SK-N-SH treated with all-trans-retinoic acid at 6 μM for 48 hours (cell line): ENCODE measurements at regions not wholly inside any gene's neighbourhood (a gene's known extent, or its start where the extent isn't known, plus 50 kb on each side); places are given as distances from the start of the nearest gene placed in this dataset.
"Not testable (repeated sequence)": the region's sequence is repeated elsewhere in the genome, so short reads cannot be mapped to it uniquely, and the experiment has no call there.

Experiments
- ATAC-seq: fragments of 200-7000 bp; cut with Tn5 transposase; 3 replicates; pipeline ENCODE4 v1.9.1; 2020; ENCODE audit warnings: mild to moderate bottlenecking, moderate library complexity
- ARNTL ChIP-seq: fragments of 450-650 bp; formaldehyde crosslinking; IDR thresholded peaks from 2 replicates; pipeline ENCODE4 v1.5.0; 2020; ENCODE audit warnings: low read depth, mild to moderate bottlenecking, moderate library complexity, borderline replicate concordance
- BACH2 ChIP-seq: fragments of 250-450 bp; sonication (Bioruptor Pico); IDR thresholded peaks from 2 replicates; pipeline ENCODE4 v1.9.0; 2021; ENCODE audit warnings: mild to moderate bottlenecking, borderline replicate concordance
- CREB5 ChIP-seq: fragments of 250-450 bp; sonication (Bioruptor Pico); IDR thresholded peaks from 2 replicates; pipeline ENCODE4 v1.5.1; 2020; ENCODE audit warnings: low read depth, mild to moderate bottlenecking, moderate library complexity
- CSDC2 ChIP-seq: fragments of 250-450 bp; sonication (Bioruptor Pico); IDR thresholded peaks from 2 replicates; pipeline ENCODE4 v1.5.0; 2020; ENCODE audit warnings: mild to moderate bottlenecking, moderate library complexity
- CSRNP3 ChIP-seq: fragments of 250-450 bp; sonication (Bioruptor Pico); IDR thresholded peaks from 2 replicates; pipeline ENCODE4 v1.5.1; 2021; ENCODE audit warnings: mild to moderate bottlenecking, moderate library complexity
- ESRRG ChIP-seq: fragments of 250-450 bp; sonication (Bioruptor Pico); IDR thresholded peaks from 2 replicates; pipeline ENCODE4 v1.6.1; 2021; ENCODE audit warnings: mild to moderate bottlenecking
- GLIS3 ChIP-seq: fragments of 250-450 bp; sonication (Bioruptor Pico); IDR thresholded peaks from 2 replicates; pipeline ENCODE4 v1.5.0; 2020; ENCODE audit warnings: mild to moderate bottlenecking, moderate library complexity
- OSR1 ChIP-seq: fragments of 250-450 bp; sonication (Bioruptor Pico); IDR thresholded peaks from 2 replicates; pipeline ENCODE4 v1.8.0; 2022; ENCODE audit warnings: moderate library complexity, mild to moderate bottlenecking, inconsistent platforms
- POU6F1 ChIP-seq: fragments of 250-450 bp; sonication (Bioruptor Pico); IDR thresholded peaks from 2 replicates; pipeline ENCODE4 v1.8.0; 2021; ENCODE audit warnings: low read depth, mild to moderate bottlenecking, moderate library complexity, borderline replicate concordance
- PPARA ChIP-seq: fragments of 250-450 bp; sonication (Bioruptor Pico); IDR thresholded peaks from 2 replicates; pipeline ENCODE4 v1.5.0; 2020; ENCODE audit warnings: mild to moderate bottlenecking, borderline replicate concordance
- RARB ChIP-seq: fragments of 250-450 bp; sonication (Bioruptor Pico); IDR thresholded peaks from 2 replicates; pipeline ENCODE4 v1.8.0; 2021; ENCODE audit warnings: mild to moderate bottlenecking, moderate library complexity
- SNAI2 ChIP-seq: fragments of 250-450 bp; sonication (Bioruptor Pico); IDR thresholded peaks from 2 replicates; pipeline ENCODE4 v1.5.0; 2020; ENCODE audit warnings: mild to moderate bottlenecking, moderate library complexity
- TCF4 ChIP-seq: fragments of 250-450 bp; sonication (Bioruptor Pico); IDR thresholded peaks from 2 replicates; pipeline ENCODE4 v1.8.0; 2021; ENCODE audit warnings: mild to moderate bottlenecking, moderate library complexity, borderline replicate concordance
- TOX ChIP-seq: fragments of 250-450 bp; sonication (Bioruptor Pico); IDR thresholded peaks from 2 replicates; pipeline ENCODE4 v1.8.0; 2021; ENCODE audit warnings: mild to moderate bottlenecking, moderate library complexity, borderline replicate concordance
- TSHZ2 ChIP-seq: fragments of 250-450 bp; sonication (Bioruptor Pico); IDR thresholded peaks from 2 replicates; pipeline ENCODE4 v1.5.0; 2020; ENCODE audit warnings: mild to moderate bottlenecking, moderate library complexity
- ZC3H10 ChIP-seq: fragments of 250-450 bp; sonication (Bioruptor Pico); IDR thresholded peaks from 2 replicates; pipeline ENCODE4 v1.5.1; 2021; ENCODE audit warnings: mild to moderate bottlenecking, moderate library complexity
- ZFP3 ChIP-seq: fragments of 250-450 bp; sonication (Bioruptor Pico); IDR thresholded peaks from 2 replicates; pipeline ENCODE4 v1.5.0; 2020; ENCODE audit warnings: mild to moderate bottlenecking, moderate library complexity
- ZFP30 ChIP-seq: fragments of 450-650 bp; formaldehyde crosslinking; IDR thresholded peaks from 2 replicates; pipeline ENCODE4 v1.5.0; 2022; ENCODE audit warnings: mild to moderate bottlenecking, moderate library complexity
- ZNF565 ChIP-seq: fragments of 450-650 bp; formaldehyde crosslinking; conservative IDR thresholded peaks from 2 replicates; pipeline ENCODE4 v1.5.0; 2020; ENCODE audit warnings: low read depth, mild to moderate bottlenecking, moderate library complexity
- ZNF70 ChIP-seq: fragments of 450-650 bp; formaldehyde crosslinking; IDR thresholded peaks from 2 replicates; pipeline ENCODE4 v1.5.0; 2020; ENCODE audit warnings: mild to moderate bottlenecking, moderate library complexity
- ZNF8 ChIP-seq: fragments of 450-650 bp; formaldehyde crosslinking; IDR thresholded peaks from 2 replicates; pipeline ENCODE4 v1.5.0; 2020; ENCODE audit warnings: mild to moderate bottlenecking, moderate library complexity

DNA sequence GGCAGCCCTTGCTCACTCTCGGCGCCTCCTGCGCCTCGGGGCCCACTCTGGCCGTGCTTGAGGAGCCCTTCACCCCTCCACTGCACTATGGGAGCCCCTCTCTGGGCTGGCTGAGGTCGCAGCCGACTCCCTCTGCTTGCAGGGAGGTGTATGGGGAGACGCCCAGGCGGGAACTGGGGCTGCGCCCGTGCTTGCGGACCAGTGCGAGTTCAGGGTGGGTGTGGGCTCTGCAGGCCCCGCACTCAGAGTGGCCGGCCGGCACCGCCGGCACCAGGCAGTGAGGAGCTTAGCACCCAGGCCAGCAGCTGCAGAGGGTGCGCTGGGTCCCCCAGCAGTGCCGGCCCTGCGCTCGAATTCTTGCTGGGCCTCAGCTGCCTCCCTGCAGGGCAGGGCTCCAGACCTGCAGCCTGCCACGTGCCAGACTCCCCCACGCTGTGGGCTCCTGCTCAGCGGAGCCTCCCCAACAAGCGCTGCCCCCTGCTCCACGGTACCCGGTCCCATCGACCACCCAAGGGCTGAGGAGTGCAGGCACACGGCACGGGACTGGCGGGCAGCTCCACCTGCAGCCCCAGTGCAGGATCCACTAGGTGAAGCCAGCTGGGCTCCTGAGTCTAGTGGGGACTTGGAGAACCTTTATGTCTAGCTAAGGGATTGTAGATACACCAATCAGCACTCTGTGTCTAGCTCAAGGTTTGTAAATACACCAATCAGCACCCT is 54.0 kb upstream of the WWC2 start:
- not testable (repeated sequence) for ATAC-seq

DNA sequence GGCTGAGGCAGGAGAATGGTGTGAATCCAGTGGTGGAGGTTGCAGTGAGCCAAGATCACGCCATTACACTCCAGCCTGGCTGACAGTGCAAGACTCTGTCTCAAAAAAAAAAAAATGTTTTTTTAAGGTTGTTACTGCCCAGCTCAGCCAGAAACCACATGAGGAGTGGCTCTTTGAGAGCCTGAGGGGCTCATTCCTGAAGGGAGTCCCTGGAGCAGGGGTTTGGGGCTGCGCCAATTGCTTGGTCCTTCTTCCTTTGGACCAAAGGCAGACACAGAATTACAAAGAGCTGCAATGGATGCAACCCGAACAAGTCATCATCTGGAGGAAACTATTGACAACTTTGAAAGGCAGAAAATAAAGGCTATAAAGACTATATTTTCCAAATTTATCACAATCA is 60.6 kb upstream of the WWC2 start:
- no peak for TF ChIP-seq GLIS3 (CRISPR knock-in tag)
- no peak for TF ChIP-seq CSDC2 (CRISPR knock-in tag)
- TF ChIP-seq CSRNP3: no peak
- TF ChIP-seq TOX: no peak
- no peak for TF ChIP-seq ZFP3
- TF ChIP-seq OSR1 (CRISPR knock-in tag): no peak
- TF ChIP-seq ZNF8 (CRISPR knock-in tag): no peak
- no peak for TF ChIP-seq TSHZ2
- no peak for TF ChIP-seq ESRRG (CRISPR knock-in tag)
- no peak for TF ChIP-seq ZNF70 (CRISPR knock-in tag)
- no peak for TF ChIP-seq RARB (CRISPR knock-in tag)
- TF ChIP-seq ZNF565: no peak
- no peak for TF ChIP-seq CREB5 (CRISPR knock-in tag)
- no peak for TF ChIP-seq ARNTL (CRISPR knock-in tag)
- TF ChIP-seq, all 23 proteins: peak for 0
- ATAC-seq: no peak

DNA sequence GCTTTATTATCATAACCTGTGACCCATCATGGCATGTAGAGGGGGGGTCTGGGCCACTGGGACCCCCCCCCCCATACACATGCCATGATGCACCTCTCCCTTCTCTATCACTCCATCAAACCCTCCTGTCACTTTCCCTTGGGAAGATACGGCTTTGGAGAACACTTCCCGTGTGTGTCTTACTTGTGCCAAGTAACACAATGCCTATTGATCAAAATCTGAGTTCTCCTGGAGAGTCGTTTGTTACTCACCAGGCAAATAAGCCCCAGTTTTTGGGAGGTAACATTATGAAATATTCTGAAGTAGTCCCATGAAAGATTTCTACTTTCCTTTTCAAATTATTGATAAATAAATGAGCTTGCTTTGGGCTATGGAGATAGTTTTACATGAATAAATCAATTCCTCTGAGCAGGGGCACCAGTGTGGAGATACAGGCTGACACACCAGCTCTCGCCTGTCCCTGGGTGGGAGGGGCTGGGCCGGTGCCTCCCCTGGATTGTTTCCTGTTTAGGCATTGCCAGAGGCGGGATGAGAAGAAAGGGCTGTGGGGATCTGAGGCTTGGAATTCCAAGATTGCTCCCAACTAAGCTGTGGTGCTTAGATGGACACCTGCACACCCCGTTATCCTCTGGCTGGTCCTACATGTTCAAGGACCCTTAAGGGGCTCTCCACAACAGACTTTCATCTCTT is 63.2 kb upstream of the WWC2 start:
- no peak for TF ChIP-seq OSR1 (CRISPR knock-in tag)
- TF ChIP-seq RARB (CRISPR knock-in tag): no peak
- no peak for TF ChIP-seq PPARA
- TF ChIP-seq TCF4 (CRISPR knock-in tag): no peak
- no peak for TF ChIP-seq SNAI2 (CRISPR knock-in tag)
- no peak for TF ChIP-seq ZFP30 (CRISPR knock-in tag)
- TF ChIP-seq ZC3H10: no peak
- TF ChIP-seq POU6F1: no peak
- TF ChIP-seq ARNTL (CRISPR knock-in tag): no peak
- TF ChIP-seq ZFP3: no peak
- no peak for TF ChIP-seq CREB5 (CRISPR knock-in tag)
- no peak for TF ChIP-seq ESRRG (CRISPR knock-in tag)
- TF ChIP-seq BACH2 (CRISPR knock-in tag): no peak
- ATAC-seq: 0 out of 3 replicates have a peak, but pooled peaks have one; percentile 42
